HG03060 (cell line): ENCODE measurements at regions not wholly inside any gene's neighbourhood (a gene's known extent, or its start where the extent isn't known, plus 50 kb on each side); places are given as distances from the start of the nearest gene placed in this dataset.
"Not testable (repeated sequence)": the region's sequence is repeated elsewhere in the genome, so short reads cannot be mapped to it uniquely, and the experiment has no call there.

ENCODE experiments used
- ATAC-seq: cut with Tn5 transposase; IDR thresholded peaks from one replicate; pipeline ENCODE4 v1.9.1; 2021; ENCODE audit warnings: low read depth, moderate number of reproducible peaks; ENCODE audit not compliant: unreplicated experiment

- no peak for ATAC-seq
These were observed 301.3 kb upstream of the STXBP6 start for GRCh38 chr14:25351269-25351668.

- no peak for ATAC-seq
These were observed 300.9 kb upstream of the STXBP6 start for GRCh38 chr14:25350802-25351201.

GRCh38 chr14:25350021-25350420, 300.1 kb upstream of the STXBP6 start:
- no peak for ATAC-seq

GRCh38 chr14:25349269-25349668, 299.3 kb upstream of the STXBP6 start:
- ATAC-seq: no peak

GRCh38 chr14:25340882-25341281, 290.9 kb upstream of the STXBP6 start:
- ATAC-seq: no peak

GRCh38 chr14:25322784-25323183, 272.8 kb upstream of the STXBP6 start:
- ATAC-seq: no peak

- ATAC-seq: not testable (repeated sequence)
These were observed 266.1 kb upstream of the STXBP6 start for GRCh38 chr14:25316007-25316406.

GRCh38 chr14:25308244-25308643, 258.3 kb upstream of the STXBP6 start:
- no peak for ATAC-seq

GRCh38 chr14:25303934-25304333, 254.0 kb upstream of the STXBP6 start:
- no peak for ATAC-seq

GRCh38 chr14:25298238-25298637, 248.3 kb upstream of the STXBP6 start:
- ATAC-seq: no peak

GRCh38 chr14:25290154-25290553, 240.2 kb upstream of the STXBP6 start:
- ATAC-seq: not testable (repeated sequence)

- ATAC-seq: no peak
These were observed 224.6 kb upstream of the STXBP6 start for GRCh38 chr14:25274529-25274928.

- ATAC-seq: no peak
These were observed 217.2 kb upstream of the STXBP6 start for GRCh38 chr14:25267186-25267585.

- ATAC-seq: no peak
These were observed 209.5 kb upstream of the STXBP6 start for GRCh38 chr14:25259470-25259869.

- ATAC-seq: no peak
These were observed 202.8 kb upstream of the STXBP6 start for GRCh38 chr14:25252793-25253192.

GRCh38 chr14:25250516-25250915, 200.6 kb upstream of the STXBP6 start:
- no peak for ATAC-seq

- ATAC-seq: no peak
These were observed 197.7 kb upstream of the STXBP6 start for GRCh38 chr14:25247609-25248008.

- ATAC-seq: no peak
These were observed 196.8 kb upstream of the STXBP6 start for GRCh38 chr14:25246751-25247150.

- no peak for ATAC-seq
These were observed 189.2 kb upstream of the STXBP6 start for GRCh38 chr14:25239170-25239569.

- no peak for ATAC-seq
These were observed 187.9 kb upstream of the STXBP6 start for GRCh38 chr14:25237845-25238244.

- no peak for ATAC-seq
These were observed 183.7 kb upstream of the STXBP6 start for GRCh38 chr14:25233613-25234012.

- ATAC-seq: no peak
These were observed 181.1 kb upstream of the STXBP6 start for GRCh38 chr14:25231004-25231403.

- no peak for ATAC-seq
These were observed 176.3 kb upstream of the STXBP6 start for GRCh38 chr14:25226214-25226613.
